GM12865 (cell line): ENCODE measurements at regions not wholly inside any gene's neighbourhood (a gene's known extent, or its start where the extent isn't known, plus 50 kb on each side); places are given as distances from the start of the nearest gene placed in this dataset.
A peak's percentile ranks its signal among the peaks of the same experiment; 100 is the strongest.

Source experiments
- DNase-seq: peaks from one replicate; pipeline ENCODE4 v3.0.0; 2010; ENCODE audit warnings: low read depth
- H3K4me3 ChIP-seq: 2 replicates; pipeline ENCODE4 v1.5.1; 2011; ENCODE audit warnings: mild to moderate bottlenecking, low read depth, low read length, control low read depth
- TF ChIP-seq, protein P1 (sequence below): IDR thresholded peaks from 2 replicates; pipeline ENCODE4 v1.5.1; 2011; ENCODE audit warnings: low read length, control low read depth, low read depth, inconsistent platforms; ENCODE audit not compliant: insufficient read depth; ENCODE audit errors: missing control alignments

DNA sequence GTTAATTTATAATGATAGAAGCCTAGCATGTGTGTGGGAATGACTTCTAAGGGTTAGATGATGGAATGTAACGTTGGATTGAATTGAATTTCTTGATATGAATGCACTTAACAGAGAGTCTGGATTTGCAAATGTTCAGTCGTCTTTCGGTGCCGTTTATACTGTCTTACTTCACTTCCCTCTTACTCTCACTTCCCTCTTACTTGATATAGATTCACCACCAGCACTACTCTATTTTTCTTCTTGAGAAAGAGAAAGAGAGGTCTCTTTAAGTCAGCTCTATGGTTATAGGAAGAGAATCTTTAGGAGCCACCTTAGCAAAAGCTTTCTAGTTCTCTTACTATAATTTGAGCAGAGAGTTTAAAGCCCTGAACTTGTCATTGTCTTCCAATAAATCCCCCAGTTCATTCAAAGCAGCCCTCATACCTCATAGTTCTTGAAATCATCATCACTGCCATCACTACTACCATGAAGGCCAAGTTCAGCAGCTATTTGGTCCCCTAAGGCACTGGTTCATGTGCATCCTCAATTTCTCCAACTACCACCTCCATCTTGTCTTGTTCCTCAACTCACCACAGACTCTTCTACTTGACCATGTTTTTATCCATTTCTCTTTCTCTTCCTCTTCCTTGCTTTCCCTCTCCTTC is 501.7 kb upstream of the TCF4 start:
- no peak overlapping the region for H3K4me3 ChIP-seq
- TF ChIP-seq, protein P1, sequence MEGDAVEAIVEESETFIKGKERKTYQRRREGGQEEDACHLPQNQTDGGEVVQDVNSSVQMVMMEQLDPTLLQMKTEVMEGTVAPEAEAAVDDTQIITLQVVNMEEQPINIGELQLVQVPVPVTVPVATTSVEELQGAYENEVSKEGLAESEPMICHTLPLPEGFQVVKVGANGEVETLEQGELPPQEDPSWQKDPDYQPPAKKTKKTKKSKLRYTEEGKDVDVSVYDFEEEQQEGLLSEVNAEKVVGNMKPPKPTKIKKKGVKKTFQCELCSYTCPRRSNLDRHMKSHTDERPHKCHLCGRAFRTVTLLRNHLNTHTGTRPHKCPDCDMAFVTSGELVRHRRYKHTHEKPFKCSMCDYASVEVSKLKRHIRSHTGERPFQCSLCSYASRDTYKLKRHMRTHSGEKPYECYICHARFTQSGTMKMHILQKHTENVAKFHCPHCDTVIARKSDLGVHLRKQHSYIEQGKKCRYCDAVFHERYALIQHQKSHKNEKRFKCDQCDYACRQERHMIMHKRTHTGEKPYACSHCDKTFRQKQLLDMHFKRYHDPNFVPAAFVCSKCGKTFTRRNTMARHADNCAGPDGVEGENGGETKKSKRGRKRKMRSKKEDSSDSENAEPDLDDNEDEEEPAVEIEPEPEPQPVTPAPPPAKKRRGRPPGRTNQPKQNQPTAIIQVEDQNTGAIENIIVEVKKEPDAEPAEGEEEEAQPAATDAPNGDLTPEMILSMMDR = no peak
- DNase-seq = no peak

DNA sequence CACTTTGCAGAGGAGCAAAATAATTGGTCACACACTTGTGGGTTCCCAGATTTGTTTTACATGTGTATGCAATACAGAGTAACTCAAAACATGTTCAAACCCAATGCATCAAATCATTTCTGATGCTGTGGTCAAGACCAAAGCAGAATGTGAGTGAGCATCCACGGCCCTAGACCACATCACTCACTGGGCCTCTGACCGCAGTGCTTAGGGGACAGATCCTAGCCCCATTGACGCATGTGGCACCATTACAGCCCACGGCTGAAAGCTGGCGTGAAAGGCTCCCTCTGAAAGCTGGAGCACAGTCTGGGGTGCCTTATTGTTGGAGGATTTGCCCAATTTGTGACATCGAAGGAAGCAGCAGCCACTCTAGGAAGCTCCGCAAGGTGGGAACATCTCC is 498.8 kb upstream of the TCF4 start:
- TF ChIP-seq, protein P1 = no peak
- peak; percentile 10 for DNase-seq
- no peak overlapping the region for H3K4me3 ChIP-seq

DNA sequence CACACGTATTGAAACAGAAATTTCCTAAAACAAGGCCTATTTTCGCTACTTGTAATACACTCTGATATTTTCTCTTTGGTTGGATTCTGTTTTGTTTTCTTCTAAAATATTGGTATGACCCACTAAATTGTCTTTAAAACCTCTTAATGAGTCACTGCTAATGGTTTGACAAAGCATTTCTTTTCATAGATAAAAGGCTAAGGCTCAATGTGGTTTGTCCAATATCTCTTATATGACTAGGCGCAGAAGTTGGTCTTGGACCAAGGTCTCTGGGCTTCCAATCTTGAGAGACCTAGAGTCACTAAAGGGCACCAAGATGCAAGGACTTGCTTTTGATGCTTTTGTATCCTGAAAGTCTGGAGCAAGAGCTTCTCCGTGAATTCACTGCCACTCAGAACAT is 498.2 kb upstream of the TCF4 start:
- TF ChIP-seq, protein P1 = no peak

DNA sequence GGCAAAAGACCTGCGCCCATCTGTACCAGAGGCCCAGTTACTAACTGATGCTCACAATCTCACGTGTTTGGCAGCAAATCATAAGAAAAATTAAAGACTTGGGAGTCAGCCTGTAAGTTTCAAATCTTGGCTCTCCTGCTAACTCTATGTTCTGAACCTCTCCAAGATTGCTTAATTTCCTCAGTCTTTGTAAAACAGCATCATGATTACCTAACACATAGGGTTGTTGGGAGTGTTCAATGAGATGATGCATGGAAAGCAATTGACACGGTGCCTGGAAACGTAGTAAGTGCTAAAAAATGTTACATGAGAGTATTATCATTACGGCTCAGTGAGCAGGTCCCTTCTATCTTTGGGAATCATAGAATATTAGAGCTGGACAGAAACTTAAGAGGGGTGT is 497.6 kb upstream of the TCF4 start:
- TF ChIP-seq, protein P1 = no peak
- H3K4me3 ChIP-seq = no peak overlapping the region
- no peak for DNase-seq

More for the DNA sequence above, 498.2 kb upstream of the TCF4 start:
- no peak for DNase-seq
- no peak overlapping the region for H3K4me3 ChIP-seq

DNA sequence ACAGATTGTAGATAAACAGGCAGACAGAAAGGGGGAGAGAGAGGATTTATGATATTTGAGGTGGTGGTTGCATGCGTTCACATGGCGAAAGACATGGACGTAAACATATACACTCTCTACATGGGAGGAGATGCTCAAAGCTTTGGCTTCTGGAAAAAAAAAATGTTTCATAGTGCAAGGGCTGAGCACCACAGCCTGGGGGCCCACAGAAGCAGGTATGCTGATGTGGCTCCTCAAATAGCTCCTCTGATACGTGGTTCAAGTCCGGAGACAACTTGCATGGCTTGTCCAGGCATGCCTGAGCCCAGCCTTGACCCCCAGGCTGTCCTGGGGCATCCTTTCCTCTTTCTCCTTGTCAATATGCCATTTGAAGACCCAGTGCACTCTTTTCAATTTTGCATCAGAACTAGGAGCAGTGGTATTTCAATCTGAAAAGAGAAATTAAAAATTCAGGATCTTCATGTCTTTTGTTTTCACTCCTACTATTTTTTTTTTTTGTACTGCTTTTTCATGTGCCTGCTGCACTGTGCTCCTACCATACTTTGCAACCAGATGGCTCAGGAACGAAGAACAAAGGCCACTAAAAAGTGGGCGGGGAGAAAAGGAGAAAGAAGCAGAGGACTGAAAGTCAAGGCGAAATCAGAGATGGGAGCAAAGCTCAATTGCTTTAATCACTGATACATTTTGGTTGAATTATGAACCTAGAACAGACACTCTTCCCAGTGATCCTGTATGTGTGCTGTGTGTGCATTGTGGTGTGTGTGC is 495.7 kb upstream of the TCF4 start:
- no peak for DNase-seq
- TF ChIP-seq, protein P1 = no peak
- H3K4me3 ChIP-seq = no peak overlapping the region

DNA sequence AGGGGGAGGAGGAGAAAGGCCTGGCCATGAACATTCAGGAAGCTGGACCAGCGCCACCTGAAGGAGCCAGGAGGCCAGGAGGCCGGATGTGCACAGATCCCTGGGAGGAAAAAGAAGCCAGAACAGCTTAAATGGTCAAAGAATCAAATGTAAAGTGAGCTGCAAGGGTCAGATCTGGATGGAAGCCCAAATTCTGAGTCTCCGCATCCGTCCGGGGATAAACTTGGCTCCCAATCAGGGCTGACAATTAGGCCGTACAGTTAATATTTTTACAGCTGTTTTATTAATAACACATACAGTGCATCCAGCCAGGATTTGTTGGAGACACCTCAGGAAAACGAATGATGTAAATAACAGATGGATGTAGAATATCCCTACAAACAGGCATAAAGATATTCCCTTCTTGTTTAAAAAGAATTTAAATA is 495.1 kb upstream of the TCF4 start:
- TF ChIP-seq, protein P1 = no peak
- no peak overlapping the region for H3K4me3 ChIP-seq
- no peak for DNase-seq
